ENCODE measurements at regions not wholly inside any gene's neighbourhood (a gene's known extent, or its start where the extent isn't known, plus 50 kb on each side); places are given as distances from the start of the nearest gene placed in this dataset.

- H2BK120ac ChIP-seq (ENCODE audit: low read depth, low read length): no peak overlapping the region
- H3K4me3 ChIP-seq (ENCODE audit: low read length in 2 of 2): no peak overlapping the region
- no peak overlapping the region for H2BK12ac ChIP-seq (ENCODE audit: low read length)
- no peaks in the 10 kb centered on the region for H3K36me3 ChIP-seq (replicated peaks in 1 of 2; ENCODE audit: control insufficient read depth in 2 of 2, insufficient read depth in 2 of 2, low read length in 2 of 2)
- no peaks in the 10 kb centered on the region for H3K4me1 ChIP-seq (ENCODE audit: control insufficient read depth in 2 of 2, insufficient read depth in 1 of 2, low read depth in 1 of 2, low read length in 2 of 2)
- H4K8ac ChIP-seq (ENCODE audit: low read depth, low read length): no peak overlapping the region
- no peak overlapping the region for H4K91ac ChIP-seq (ENCODE audit: low read depth, low read length, poor library complexity)
- H3K79me1 ChIP-seq (ENCODE audit: low read depth, low read length): no peaks in the 10 kb centered on the region
- no peak for DNase-seq (ENCODE audit: low spot score)
- H2AK5ac ChIP-seq (ENCODE audit: low read depth, low read length): no peak overlapping the region
- H3K4ac ChIP-seq (ENCODE audit: low read length): no peak overlapping the region
- no peaks in the 10 kb centered on the region for H3K9me3 ChIP-seq (replicated peaks in 1 of 2; ENCODE audit: control insufficient read depth in 2 of 2, insufficient read depth in 1 of 2, low read depth in 1 of 2, low read length in 2 of 2)
- H2AFZ ChIP-seq (ENCODE audit: low read length): no peak overlapping the region
- H3K9ac ChIP-seq (ENCODE audit: low read depth, low read length, poor library complexity): no peak overlapping the region
- WGBS, 2 donors (ENCODE audit: extremely low coverage in 2 of 2, insufficient read length in 2 of 2, insufficient replicate concordance in 1 of 2): no CpG with 5 or more reads among the region's 3 CpGs
- no peak overlapping the region for H3K14ac ChIP-seq (ENCODE audit: low read length)
- H2BK5ac ChIP-seq (ENCODE audit: low read length): no peak overlapping the region
- H3K23ac ChIP-seq (ENCODE audit: low read depth, low read length, poor library complexity): no peak overlapping the region
- no peak overlapping the region for H3K18ac ChIP-seq (ENCODE audit: low read length)
- H2BK15ac ChIP-seq (ENCODE audit: low read length): no peak overlapping the region
- H3K4me2 ChIP-seq (ENCODE audit: insufficient read depth, low read length, poor library complexity, severe bottlenecking): no peak overlapping the region
- H3K27ac ChIP-seq (replicated peaks; ENCODE audit: low read length): no peak overlapping the region
- no peaks in the 10 kb centered on the region for H3K27me3 ChIP-seq (ENCODE audit: control insufficient read depth in 3 of 3, insufficient read depth in 3 of 3, low read depth in 1 of 3, low read length in 3 of 3)
Observed at GRCh38 chr13:68160466-68160865, 930.3 kb upstream of the PCDH9 start.

- Histone ChIP-seq H3K36me3 (replicated peaks in 1 of 2; ENCODE audit: control insufficient read depth in 2 of 2, insufficient read depth in 2 of 2, low read length in 2 of 2) (no peaks in the 10 kb centered on the region), H2BK5ac (ENCODE audit: low read length) (no peak overlapping the region), H3K18ac (ENCODE audit: low read length) (no peak overlapping the region), H4K8ac (ENCODE audit: low read depth, low read length) (no peak overlapping the region), H2BK15ac (ENCODE audit: low read length) (no peak overlapping the region), H3K4me3 (ENCODE audit: low read length in 2 of 2) (no peak overlapping the region), H3K14ac (ENCODE audit: low read length) (no peak overlapping the region), H3K9me3 (replicated peaks in 1 of 2; ENCODE audit: control insufficient read depth in 2 of 2, insufficient read depth in 1 of 2, low read depth in 1 of 2, low read length in 2 of 2) (peaks cover 0 to 3% of the 10 kb centered on the region in 2 donors), H3K9ac (ENCODE audit: low read depth, low read length, poor library complexity) (no peak overlapping the region), H3K27ac (replicated peaks; ENCODE audit: low read length) (no peak overlapping the region), H3K4me1 (ENCODE audit: control insufficient read depth in 2 of 2, insufficient read depth in 1 of 2, low read depth in 1 of 2, low read length in 2 of 2) (no peaks in the 10 kb centered on the region), H3K79me1 (ENCODE audit: low read depth, low read length) (no peaks in the 10 kb centered on the region), H3K4ac (ENCODE audit: low read length) (no peak overlapping the region), H2AK5ac (ENCODE audit: low read depth, low read length) (no peak overlapping the region), H2BK120ac (ENCODE audit: low read depth, low read length) (no peak overlapping the region), H3K23ac (ENCODE audit: low read depth, low read length, poor library complexity) (no peak overlapping the region), H2AFZ (ENCODE audit: low read length) (no peak overlapping the region), H3K4me2 (ENCODE audit: insufficient read depth, low read length, poor library complexity, severe bottlenecking) (no peak overlapping the region), H2BK12ac (ENCODE audit: low read length) (no peak overlapping the region), H4K91ac (ENCODE audit: low read depth, low read length, poor library complexity) (no peak overlapping the region), H3K27me3 (ENCODE audit: control insufficient read depth in 3 of 3, insufficient read depth in 3 of 3, low read depth in 1 of 3, low read length in 3 of 3) (no peaks in the 10 kb centered on the region)
- no CpG with 5 or more reads among the region's 4 CpGs for WGBS, 2 donors (ENCODE audit: extremely low coverage in 2 of 2, insufficient read length in 2 of 2, insufficient replicate concordance in 1 of 2)
- DNase-seq (ENCODE audit: low spot score): no peak
Observed at GRCh38 chr13:68152414-68152813, 922.3 kb upstream of the PCDH9 start.

- H3K23ac ChIP-seq (ENCODE audit: low read depth, low read length, poor library complexity): no peak overlapping the region
- no peak overlapping the region for H4K8ac ChIP-seq (ENCODE audit: low read depth, low read length)
- H3K14ac ChIP-seq (ENCODE audit: low read length): no peak overlapping the region
- no peak overlapping the region for H2BK5ac ChIP-seq (ENCODE audit: low read length)
- no peak overlapping the region for H3K4me3 ChIP-seq (ENCODE audit: low read length in 2 of 2)
- H3K9me3 ChIP-seq (replicated peaks in 1 of 2; ENCODE audit: control insufficient read depth in 2 of 2, insufficient read depth in 1 of 2, low read depth in 1 of 2, low read length in 2 of 2): no peaks in the 10 kb centered on the region
- H2AK5ac ChIP-seq (ENCODE audit: low read depth, low read length): no peak overlapping the region
- H3K27ac ChIP-seq (replicated peaks; ENCODE audit: low read length): no peak overlapping the region
- no peaks in the 10 kb centered on the region for H3K27me3 ChIP-seq (ENCODE audit: control insufficient read depth in 3 of 3, insufficient read depth in 3 of 3, low read depth in 1 of 3, low read length in 3 of 3)
- H4K91ac ChIP-seq (ENCODE audit: low read depth, low read length, poor library complexity): no peak overlapping the region
- no peak overlapping the region for H2BK12ac ChIP-seq (ENCODE audit: low read length)
- no peak overlapping the region for H2BK120ac ChIP-seq (ENCODE audit: low read depth, low read length)
- H3K4me2 ChIP-seq (ENCODE audit: insufficient read depth, low read length, poor library complexity, severe bottlenecking): no peak overlapping the region
- H2BK15ac ChIP-seq (ENCODE audit: low read length): no peak overlapping the region
- H3K36me3 ChIP-seq (replicated peaks in 1 of 2; ENCODE audit: control insufficient read depth in 2 of 2, insufficient read depth in 2 of 2, low read length in 2 of 2): no peaks in the 10 kb centered on the region
- H2AFZ ChIP-seq (ENCODE audit: low read length): no peak overlapping the region
- WGBS, 2 donors (ENCODE audit: extremely low coverage in 2 of 2, insufficient read length in 2 of 2, insufficient replicate concordance in 1 of 2): no CpG with 5 or more reads among the region's 2 CpGs
- H3K4ac ChIP-seq (ENCODE audit: low read length): no peak overlapping the region
- DNase-seq (ENCODE audit: low spot score): no peak
- H3K18ac ChIP-seq (ENCODE audit: low read length): no peak overlapping the region
- no peak overlapping the region for H3K9ac ChIP-seq (ENCODE audit: low read depth, low read length, poor library complexity)
- H3K4me1 ChIP-seq (ENCODE audit: control insufficient read depth in 2 of 2, insufficient read depth in 1 of 2, low read depth in 1 of 2, low read length in 2 of 2): no peaks in the 10 kb centered on the region
- no peaks in the 10 kb centered on the region for H3K79me1 ChIP-seq (ENCODE audit: low read depth, low read length)
Observed at GRCh38 chr13:68145852-68146251, 915.7 kb upstream of the PCDH9 start.

- Histone ChIP-seq H2BK15ac (ENCODE audit: low read length) (no peak overlapping the region), H3K23ac (ENCODE audit: low read depth, low read length, poor library complexity) (no peak overlapping the region), H3K18ac (ENCODE audit: low read length) (no peak overlapping the region), H2BK12ac (ENCODE audit: low read length) (no peak overlapping the region), H3K27me3 (ENCODE audit: control insufficient read depth in 3 of 3, insufficient read depth in 3 of 3, low read depth in 1 of 3, low read length in 3 of 3) (no peaks in the 10 kb centered on the region), H2AFZ (ENCODE audit: low read length) (no peak overlapping the region), H3K4me3 (ENCODE audit: low read length in 2 of 2) (no peak overlapping the region), H2AK5ac (ENCODE audit: low read depth, low read length) (no peak overlapping the region), H4K91ac (ENCODE audit: low read depth, low read length, poor library complexity) (no peak overlapping the region), H3K27ac (replicated peaks; ENCODE audit: low read length) (no peak overlapping the region), H3K4me1 (ENCODE audit: control insufficient read depth in 2 of 2, insufficient read depth in 1 of 2, low read depth in 1 of 2, low read length in 2 of 2) (no peaks in the 10 kb centered on the region), H2BK5ac (ENCODE audit: low read length) (no peak overlapping the region), H3K79me1 (ENCODE audit: low read depth, low read length) (no peaks in the 10 kb centered on the region), H4K8ac (ENCODE audit: low read depth, low read length) (no peak overlapping the region), H3K14ac (ENCODE audit: low read length) (no peak overlapping the region), H2BK120ac (ENCODE audit: low read depth, low read length) (no peak overlapping the region), H3K4me2 (ENCODE audit: insufficient read depth, low read length, poor library complexity, severe bottlenecking) (no peak overlapping the region), H3K36me3 (replicated peaks in 1 of 2; ENCODE audit: control insufficient read depth in 2 of 2, insufficient read depth in 2 of 2, low read length in 2 of 2) (no peaks in the 10 kb centered on the region), H3K4ac (ENCODE audit: low read length) (no peak overlapping the region), H3K9me3 (replicated peaks in 1 of 2; ENCODE audit: control insufficient read depth in 2 of 2, insufficient read depth in 1 of 2, low read depth in 1 of 2, low read length in 2 of 2) (no peaks in the 10 kb centered on the region), H3K9ac (ENCODE audit: low read depth, low read length, poor library complexity) (no peak overlapping the region)
- DNase-seq (ENCODE audit: low spot score): no peak
- WGBS, 2 donors (ENCODE audit: extremely low coverage in 2 of 2, insufficient read length in 2 of 2, insufficient replicate concordance in 1 of 2): no CpG with 5 or more reads among the region's 7 CpGs
Observed at GRCh38 chr13:68128297-68128915, 898.3 kb upstream of the PCDH9 start.
